NCI-H1436 treated with DMSO at 0.1 percent for 48 hours (cell line): ENCODE measurements at regions not wholly inside any gene's neighbourhood (a gene's known extent, or its start where the extent isn't known, plus 50 kb on each side); places are given as distances from the start of the nearest gene placed in this dataset.

ENCODE experiments used
- DNase-seq: peaks from one replicate; lab custom pipeline; 2025; lab: John Stamatoyannopoulos, UW

DNA sequence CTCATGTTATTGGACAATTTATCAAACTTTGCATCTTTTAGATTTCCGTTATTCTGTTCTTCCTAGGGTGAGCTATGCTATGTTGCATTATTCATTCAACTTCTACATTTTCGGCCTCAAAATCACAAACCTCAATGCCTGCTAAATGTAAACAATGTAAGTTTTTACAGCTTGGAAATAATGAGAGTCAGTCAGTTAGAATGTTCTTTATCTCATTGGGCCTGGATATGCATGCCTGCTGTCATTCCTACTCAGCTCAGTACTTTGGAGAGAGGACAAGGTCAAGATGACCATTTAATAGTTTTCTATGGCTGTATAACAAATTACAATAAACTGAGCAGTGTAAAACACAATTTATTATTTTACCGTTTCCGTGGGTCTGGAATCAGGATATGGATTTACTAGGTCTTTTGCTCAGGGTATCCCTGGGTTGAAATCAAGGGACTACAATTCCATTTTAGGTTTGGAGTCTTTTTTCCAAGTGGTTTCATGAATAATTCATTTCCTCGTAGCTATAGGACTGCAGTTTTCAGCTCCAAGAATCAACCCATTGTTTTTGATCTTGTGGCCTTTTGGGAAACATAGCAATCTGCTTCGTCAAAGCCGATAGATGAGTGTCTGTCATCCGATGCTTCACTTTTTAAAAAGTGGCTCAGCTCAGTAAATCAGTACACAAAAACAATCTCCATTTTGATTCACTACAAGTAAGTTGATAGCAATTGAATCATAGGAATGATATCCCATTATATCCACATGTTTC, 1143.2 kb upstream of the CDH6 start:
- DNase-seq = no peak

DNA sequence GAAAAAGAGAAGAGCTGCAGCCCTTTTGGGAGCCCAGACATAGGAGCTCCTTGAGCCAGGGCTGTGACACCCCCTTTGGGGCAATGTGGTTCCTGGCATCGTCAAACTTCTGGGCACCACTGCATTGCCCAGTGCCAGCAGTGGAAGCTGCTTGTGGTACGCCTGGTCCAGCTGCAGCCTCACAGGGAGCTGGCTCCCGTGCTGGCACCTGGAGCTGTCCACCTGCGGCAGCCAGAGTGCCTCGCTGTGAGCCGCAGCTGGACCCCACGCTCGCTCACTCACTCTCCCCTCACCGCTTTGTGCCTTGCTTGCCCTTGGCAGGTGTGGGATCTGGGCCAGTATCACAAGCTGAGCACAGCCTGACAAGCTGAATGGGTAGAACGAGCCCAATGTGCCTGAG, 1150.8 kb upstream of the CDH6 start:
- no peak for DNase-seq

DNA sequence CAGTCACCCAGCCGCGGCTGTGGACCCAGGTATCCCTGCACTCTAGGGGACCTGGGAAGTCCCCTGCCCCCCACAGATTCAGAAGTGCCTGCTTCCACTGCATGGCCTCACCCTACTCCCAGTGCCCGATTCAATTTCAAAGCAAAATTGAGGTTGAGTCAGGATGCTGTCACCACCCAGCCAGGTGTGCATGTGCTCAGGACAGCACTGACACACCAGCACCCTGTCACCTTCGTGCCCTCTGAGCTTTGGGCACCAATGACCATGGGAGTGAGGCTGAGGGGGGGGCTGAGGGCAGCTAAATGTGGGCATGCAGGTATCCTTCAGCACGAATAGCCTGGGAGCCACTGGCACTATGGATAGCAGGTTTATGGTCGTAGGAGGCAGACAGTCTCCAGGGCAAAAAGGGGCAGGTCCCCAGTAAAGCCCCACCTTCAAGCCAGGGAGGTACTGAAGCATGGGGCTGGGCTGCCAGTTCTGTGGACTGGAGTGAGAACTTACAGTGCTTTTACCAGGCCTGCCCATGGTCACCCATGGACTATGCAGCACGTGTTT, 1151.6 kb upstream of the CDH6 start:
- DNase-seq = no peak

DNA sequence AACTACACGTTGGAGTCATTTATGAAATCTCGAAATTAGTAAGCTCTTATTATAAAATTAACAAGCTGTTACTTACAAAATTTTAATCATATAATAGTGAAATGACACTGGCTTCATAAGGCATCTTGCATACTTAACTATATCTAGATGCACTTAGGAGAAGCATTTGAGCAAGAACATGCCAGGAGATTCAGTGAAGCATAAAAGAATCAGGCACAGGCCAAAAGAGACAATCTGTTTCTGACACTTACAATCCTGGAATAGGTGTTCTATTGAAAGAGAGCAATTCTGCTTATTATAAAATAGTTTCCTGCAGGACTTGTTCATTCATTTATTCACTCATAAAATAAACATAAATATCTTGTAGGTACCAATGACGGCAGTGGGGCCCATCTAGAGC, 1152.2 kb upstream of the CDH6 start:
- no peak for DNase-seq

DNA sequence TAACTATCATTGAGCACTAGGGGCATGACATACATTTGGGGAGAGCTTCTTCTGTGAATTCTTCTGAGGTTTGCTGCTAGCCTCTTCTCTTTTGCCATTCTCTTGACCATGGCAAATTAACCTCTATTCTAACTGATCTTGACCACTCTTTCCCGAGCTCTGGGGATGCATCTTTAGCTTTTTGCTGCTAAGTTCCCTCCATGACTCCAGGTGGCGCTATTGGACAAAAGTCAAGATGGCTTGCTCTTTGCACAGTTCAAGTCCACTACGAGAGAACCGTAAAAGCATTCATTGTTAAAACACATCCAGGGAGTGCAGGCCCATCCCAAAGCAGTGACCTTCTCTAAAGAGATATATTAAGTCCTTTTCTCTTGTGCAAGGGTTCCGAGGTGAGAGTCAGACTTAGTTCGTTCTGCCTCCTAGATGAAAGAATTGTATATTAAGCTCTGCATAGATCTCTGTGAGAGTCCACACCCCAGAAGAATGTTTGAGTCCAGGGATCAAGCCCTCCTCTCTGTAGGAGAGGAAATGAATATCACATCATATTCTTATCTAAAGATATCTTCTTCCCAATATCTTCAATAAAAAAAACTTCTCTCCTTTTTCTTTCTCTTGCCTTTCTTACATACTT, 1152.9 kb upstream of the CDH6 start:
- peak; percentile 2 for DNase-seq

DNA sequence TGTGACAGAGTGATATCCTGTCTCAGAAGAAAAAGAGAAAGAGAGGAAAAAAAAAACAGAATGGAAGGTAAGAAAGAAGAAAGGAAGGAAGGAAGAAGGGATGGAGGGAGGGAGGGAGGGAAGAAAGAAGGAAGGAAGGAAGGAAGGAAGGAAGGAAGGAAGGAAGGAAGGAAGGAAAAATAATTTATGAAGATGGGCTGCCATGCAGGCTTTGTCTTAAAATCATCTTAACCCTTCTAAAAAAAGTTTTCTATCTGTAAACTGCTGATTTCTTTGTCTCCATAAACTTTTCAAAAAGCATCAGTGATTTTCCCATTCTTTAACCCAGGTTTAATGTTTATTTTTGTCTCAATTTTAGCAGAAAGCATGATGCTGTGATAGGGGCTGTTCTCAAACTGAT, 1154.1 kb upstream of the CDH6 start:
- no peak for DNase-seq

DNA sequence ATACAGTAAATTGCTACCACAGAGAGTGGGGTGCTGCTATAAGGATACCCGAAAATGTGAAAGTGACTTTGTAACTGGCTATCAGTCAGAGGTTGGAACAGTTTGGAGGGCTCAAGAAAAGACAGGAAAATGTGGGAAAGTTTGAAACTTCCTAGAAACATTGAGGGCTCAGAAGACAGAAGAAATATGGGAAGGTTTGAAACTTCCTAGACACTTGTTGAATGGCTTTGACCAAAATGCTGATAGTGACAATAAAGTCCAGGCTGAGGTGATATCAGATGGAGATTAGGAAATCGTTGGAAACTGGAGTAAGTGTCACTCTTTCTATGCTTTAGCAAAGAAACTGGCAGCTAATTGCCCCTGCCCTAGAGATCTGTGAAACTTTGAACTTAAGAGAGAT, 1158.6 kb upstream of the CDH6 start:
- no peak for DNase-seq

DNA sequence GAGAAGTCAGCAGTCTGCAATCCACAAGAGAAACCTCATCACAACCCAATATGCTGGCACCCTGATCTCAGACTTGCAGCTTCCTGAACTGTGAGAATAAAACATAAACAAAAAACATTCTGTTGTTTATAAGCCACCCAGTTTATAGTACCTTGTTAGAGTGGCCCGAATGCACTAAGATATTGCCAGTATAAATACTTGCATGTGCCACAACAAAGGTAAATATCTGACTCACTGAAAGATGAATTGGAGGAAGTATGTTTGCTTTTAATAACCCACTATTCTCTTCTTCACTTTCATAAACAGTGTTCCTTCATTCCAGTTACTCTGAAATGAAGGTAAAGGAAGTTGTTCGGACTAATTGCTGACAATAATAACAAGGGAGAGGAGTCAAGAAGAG, 1163.4 kb upstream of the CDH6 start:
- no peak for DNase-seq

DNA sequence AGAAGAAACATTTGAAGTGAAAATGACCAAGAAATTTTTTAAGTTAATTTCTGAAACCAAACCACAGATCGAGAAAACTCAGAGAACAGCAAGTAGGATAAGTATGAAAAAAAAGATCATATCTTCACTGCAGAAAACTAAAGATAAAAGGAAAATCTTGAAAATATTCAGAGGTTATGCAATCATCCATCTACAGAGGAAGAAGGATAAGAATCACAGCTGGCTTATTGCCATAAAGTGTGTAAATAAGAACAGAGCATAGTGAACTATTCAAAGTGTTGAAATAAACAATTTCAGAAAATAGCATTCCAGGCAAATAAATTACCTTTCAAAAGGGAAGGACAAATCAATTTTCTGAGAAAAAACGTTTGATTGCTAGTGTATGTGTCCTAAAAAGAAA, 1191.7 kb upstream of the CDH6 start:
- no peak for DNase-seq

DNA sequence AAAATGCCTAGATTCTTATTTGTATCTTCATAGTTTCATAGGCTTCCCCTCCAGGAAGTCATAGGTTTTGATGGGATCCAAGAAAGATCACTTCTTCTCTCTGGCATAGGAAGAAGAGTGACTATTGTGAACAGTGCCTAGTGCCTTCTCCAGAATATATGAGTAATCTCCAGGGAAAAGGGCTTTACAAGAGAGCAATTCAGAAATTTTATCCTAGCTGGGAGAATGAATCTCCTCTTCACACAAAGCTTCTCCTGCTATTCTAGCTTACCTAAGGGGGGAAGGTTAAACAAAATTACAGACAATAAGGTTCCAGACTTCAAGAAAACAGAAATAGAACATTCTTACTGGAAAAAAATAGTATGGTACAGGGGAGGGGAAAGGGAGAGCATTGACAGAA, 1193.3 kb upstream of the CDH6 start:
- no peak for DNase-seq

DNA sequence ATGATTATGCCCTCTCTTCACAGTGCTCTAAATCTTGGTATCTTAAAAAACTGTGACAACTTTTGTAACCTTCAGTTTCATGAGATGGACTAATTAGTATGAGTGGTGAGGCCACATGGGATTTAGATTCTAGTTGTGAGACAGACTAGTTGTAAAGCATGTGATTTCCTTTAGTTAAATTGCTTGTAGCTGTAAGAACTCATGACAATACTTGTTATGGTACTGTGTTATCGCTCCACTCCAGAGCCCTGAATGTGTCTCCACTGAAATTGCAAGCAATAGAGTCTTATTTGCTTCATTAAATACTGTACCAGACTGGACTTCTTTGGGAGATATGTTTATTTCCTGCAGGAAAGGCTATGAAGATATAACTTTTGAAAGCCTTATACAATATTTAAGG, 1198.3 kb upstream of the CDH6 start:
- DNase-seq = no peak

DNA sequence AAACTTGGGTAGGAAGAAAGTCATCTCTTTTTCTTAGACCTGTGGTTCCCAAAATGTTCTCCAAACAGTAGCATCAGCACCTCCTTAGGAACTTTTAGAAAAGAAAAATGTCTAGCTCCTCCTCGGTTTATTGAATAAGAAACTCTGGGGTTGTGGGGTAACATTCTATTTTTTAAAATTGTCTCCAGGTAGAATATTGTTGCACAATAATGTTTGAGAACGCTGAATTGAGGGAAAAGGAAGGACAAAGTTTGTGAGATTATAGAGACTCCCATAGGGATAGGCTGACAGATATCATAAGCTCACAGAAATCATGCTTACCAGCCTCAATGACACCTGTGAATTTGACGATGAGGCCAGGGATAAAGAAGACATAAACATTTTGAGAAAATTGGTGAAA, 1199.0 kb upstream of the CDH6 start:
- DNase-seq = no peak

DNA sequence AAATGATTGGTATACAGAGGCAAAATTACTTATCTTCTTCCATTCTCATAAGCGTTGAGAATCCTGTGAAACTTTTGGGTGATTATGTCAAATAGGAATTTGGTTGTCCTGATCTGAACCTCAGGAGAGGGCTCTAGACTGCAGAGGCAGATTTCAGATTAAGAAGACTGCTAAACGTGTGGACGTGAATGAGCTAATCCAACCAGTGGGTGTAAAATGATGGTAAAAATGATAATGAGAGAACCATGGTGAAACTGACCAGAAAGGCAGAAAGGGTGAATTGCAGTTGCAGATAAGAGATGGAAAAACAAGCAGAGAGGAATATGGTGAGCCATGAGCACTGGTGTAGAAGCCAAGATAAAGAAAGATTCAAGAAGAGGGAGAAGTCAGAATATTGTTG, 1200.2 kb upstream of the CDH6 start:
- no peak for DNase-seq

DNA sequence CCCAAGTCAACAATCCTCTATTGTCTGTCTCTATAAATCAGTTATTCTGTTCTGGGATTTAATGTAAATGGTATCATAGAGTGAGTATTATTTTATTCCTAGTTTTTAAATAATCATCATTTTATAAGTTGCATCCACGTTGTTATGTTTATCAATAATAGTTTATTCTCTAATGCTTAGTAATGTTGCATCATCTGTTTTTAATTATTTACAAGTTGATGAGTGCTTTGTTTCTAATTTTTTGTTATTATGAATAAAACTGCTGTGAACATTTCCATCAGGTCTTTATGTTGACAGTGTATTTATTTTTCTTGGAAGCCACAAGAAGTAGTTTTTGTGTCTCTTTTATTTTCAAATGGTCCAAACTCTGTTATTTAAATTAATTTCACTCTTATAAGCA, 1201.2 kb upstream of the CDH6 start:
- no peak for DNase-seq

DNA sequence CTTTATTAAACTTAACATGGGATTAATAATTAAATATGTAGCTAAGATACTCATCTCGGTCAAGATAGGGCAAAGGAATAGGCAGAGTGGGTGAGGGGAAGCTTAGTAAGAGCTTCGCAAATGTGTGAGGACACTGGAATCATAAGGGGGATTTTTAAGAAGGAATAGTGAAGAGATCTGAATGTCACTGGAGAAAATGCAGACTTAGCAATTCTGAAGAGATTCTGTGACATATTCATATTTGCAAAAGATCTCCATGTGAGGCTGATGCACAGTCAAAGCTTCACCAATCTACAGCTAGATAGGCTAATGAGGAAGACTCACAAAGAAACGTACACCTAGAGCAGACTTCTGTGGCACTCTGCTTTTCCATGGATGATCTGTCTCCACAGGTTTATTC, 1202.8 kb upstream of the CDH6 start:
- no peak for DNase-seq

DNA sequence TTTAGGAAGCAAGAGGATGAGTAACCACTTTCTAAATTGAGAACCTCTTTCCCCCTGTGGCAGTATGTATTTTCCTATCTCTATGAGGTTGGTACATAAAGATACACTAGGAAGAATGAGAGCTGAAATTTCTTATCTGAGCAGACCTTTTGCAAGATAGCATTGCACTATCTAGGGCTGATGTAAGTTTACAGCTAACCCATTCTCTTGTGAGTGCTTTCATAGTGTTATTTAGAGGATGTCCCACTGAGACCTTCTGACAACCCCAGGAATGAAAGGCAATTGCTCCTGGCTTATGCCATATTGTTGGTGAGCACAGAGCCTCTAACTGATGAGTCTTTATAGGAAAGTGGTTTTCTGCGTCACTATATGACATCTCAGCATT, 1209.3 kb upstream of the CDH6 start:
- no peak for DNase-seq

DNA sequence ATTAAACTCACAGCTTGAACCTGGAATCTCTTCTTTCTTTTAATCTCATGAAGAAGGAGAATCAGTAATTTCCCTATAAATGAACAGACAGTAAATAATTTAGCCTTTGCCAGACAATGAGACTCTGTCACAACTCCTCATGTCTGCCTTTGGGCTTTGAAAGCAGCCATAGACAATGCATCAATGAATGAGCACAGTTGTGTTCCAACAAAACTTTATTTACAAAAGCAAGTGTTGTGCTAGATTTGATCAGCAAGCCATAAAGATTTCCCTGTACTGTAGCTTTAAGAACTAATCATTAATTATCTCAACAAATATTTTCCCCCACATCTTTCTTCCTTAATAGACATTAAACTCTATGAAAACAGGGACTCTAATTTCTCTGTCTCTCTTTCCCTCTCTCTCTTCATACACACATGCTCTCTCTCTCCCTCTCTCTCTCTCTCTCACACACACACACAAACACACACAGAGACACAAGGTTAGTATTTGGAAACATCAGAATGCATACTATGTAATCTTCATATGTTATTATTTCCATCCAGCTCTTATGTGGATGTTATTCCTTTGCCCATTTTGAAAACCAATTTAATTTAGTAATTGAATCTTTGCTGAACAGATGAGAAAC, 1209.8 kb upstream of the CDH6 start:
- DNase-seq = no peak

DNA sequence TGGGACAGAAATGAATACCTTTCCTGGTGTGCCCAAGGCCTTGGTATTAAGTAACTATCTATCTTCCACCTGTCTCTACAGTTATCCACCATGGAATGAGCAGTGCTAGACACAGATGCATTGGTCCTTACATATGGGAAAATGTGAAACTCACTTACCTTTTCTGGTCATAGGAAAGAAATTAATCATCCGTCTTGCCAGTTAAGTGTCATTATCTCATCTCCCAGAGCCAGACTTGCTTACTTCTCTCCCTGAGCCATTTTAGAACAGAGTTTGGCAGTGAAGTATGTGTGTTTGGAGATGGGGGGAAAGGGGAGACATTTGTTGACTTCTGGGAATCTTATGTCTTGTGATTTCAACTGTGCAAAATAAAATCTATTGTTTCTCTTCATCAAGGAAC, 1211.0 kb upstream of the CDH6 start:
- DNase-seq = no peak

DNA sequence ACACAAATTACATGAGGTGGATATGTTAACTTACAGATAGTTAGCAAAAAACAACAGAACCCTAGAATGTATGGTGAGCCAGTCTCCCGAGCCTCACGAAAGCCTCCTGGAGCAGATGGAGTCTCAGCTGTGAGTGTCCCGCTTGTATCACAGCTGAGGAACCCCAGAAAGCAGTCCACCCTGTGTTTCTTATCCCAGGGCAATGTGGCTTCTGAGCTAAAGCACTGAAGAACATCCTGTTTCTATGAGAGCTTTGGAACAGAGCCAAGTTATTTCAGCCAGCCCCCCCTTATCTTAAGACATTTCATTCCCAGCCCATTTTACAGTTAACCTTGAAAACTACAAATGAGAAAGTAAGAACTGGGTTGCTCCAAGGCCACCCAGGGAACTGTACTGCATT, 1220.9 kb upstream of the CDH6 start:
- DNase-seq = no peak

DNA sequence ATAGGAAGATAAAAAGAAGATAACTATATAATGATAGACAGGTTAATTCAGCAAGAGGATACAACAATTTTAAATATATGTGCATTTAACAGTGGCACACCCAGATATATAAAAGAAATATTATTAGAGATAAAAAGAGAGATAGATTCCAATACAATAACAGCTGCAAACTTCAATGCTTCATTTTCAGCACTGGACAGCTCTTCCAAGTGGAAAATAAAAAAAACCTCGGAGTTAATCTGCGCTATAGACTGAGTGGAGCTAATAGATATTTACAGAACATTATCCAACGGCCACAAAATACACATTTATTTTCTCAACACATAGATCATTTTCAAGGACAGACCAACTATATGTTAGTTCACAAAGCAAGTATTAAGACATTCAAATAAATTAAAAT, 1229.5 kb upstream of the CDH6 start:
- no peak for DNase-seq

DNA sequence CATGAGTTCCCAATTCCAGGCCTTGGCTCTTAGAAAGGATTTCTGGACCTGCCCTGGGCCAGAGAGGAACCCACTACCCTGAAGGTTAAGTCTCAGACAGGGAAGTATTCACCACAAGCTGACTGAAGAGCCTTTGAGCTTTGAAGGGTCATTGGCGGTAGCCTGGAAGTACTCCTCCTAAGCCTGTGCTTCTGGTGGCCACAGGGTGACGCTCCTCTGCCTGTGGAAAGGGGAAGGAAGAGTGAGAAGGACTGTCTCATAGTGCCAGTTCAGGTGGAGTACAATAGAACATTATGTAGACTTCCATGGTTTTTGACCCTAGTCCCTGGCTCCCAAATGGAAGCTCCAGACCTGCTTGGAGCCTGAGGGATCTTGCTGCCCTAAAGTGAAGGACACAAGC, 1233.2 kb upstream of the CDH6 start:
- DNase-seq = no peak

DNA sequence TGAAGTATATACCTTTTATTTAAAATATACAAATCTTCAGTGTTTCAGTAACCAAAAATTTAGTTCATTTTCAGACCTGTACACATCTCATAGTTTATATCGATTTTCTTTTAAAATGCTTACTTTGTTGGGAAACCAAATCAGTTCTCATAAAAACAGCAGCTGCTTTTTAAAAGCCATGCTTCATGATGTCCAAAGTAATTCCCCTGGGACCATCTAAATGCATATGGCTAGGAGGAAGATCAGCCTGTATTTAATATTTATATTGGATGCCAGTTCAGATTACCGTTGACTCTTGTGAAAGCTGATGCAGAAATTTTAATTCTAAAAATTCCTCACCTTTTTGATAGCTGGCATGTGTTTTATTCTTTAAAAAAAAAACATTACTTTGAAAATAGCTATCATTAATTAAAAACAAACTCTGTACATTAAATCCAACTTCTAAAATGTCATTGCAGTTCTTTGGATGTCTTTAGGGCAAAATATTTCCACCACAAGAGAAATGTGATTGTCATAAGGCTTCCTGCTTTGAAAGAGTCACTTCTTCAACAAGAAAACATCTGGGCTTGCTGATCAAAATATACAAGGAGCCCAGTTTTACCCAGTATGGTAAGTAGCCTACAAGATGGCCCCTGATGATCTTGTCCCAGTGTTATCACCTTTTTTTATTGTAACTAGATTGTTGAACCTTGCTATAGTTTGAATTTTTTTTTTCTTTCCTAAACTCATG, 1242.9 kb upstream of the CDH6 start:
- DNase-seq = no peak
